ENCODE measurements at regions not wholly inside any gene's neighbourhood (a gene's known extent, or its start where the extent isn't known, plus 50 kb on each side); places are given as distances from the start of the nearest gene placed in this dataset.

GRCh38 chr14:22233377-22233776 is 355.6 kb downstream of the DAD1 start:
- no TSS peak for BruUV-seq (replicated peaks)
- SMC1A ChIA-PET (ENCODE audit: uncharacterized antibody, unreplicated experiment): no interaction called here
- no peak overlapping the region for H2AFZ ChIP-seq (ENCODE audit: control insufficient read depth, low read depth, low read length)
- H4K20me1 ChIP-seq (ENCODE audit: control insufficient read depth, insufficient read depth): no peaks in the 10 kb centered on the region
- no peaks in the 10 kb centered on the region for H3K27me3 ChIP-seq (replicated peaks in 1 of 2; ENCODE audit: control insufficient read depth in 2 of 2, insufficient read depth in 2 of 2, low read length in 1 of 2)
- intact Hi-C loops (cut with micrococcal nuclease; ENCODE audit: unreplicated experiment) (no loop called here), in situ Hi-C loops (cut with MboI) (no loop called here)
- no peak overlapping the region for H3K9ac ChIP-seq (ENCODE audit: control insufficient read depth, insufficient read depth, low read length)
- CTCF ChIA-PET: no interaction called here
- ATAC-seq: no peak
- POLR2A ChIA-PET: no interaction called here
- H3K4me2 ChIP-seq (ENCODE audit: control insufficient read depth, insufficient read depth): no peak overlapping the region
- no peaks in the 10 kb centered on the region; the same call in 2 of the 3 replicates for H3K9me3 ChIP-seq (replicated peaks; ENCODE audit: control insufficient read depth, insufficient read depth, low read length)
- H3K36me3 ChIP-seq (ENCODE audit: control insufficient read depth in 2 of 2, insufficient read depth in 2 of 2, low read length in 1 of 2): no peaks in the 10 kb centered on the region
- no peaks in the 10 kb centered on the region for H3K79me2 ChIP-seq (ENCODE audit: control insufficient read depth, insufficient read depth, low read length)
- no peaks in the 10 kb centered on the region for H3K4me1 ChIP-seq (ENCODE audit: control insufficient read depth, insufficient read depth, low read length)
- H3K4me3 ChIP-seq: no peak overlapping the region
- DNase-seq (ENCODE audit: low read depth, low spot score): no peak
- no peak for FAIRE-seq
- TF ChIP-seq SMAD5 (IDR thresholded peaks at IDR 0.05; ENCODE audit: low read depth): no peak
- TF ChIP-seq EZH2 (IDR thresholded peaks at IDR 0.05; ENCODE audit: borderline replicate concordance, control insufficient read depth, low read depth, low read length): no peak
- TF ChIP-seq PAX8 (IDR thresholded peaks at IDR 0.05): no peak
- TF ChIP-seq CHD4 (IDR thresholded peaks at IDR 0.05): no peak
- TF ChIP-seq ZNF384 (IDR thresholded peaks at IDR 0.05; ENCODE audit: borderline replicate concordance, low read depth, low read length): no peak
- no peak for TF ChIP-seq SPI1 (IDR thresholded peaks at IDR 0.05; ENCODE audit: borderline replicate concordance, insufficient read depth, low read depth, low read length)
- no peak for TF ChIP-seq NFIC (IDR thresholded peaks at IDR 0.05; ENCODE audit: low read depth, low read length)
- TF ChIP-seq E2F8 (IDR thresholded peaks at IDR 0.05; ENCODE audit: low read depth, partially characterized antibody): no peak
- no peak for TF ChIP-seq LARP7 (IDR thresholded peaks at IDR 0.05)
- TF ChIP-seq RUNX3 (IDR thresholded peaks at IDR 0.05; ENCODE audit: low read length): no peak
- TF ChIP-seq SIN3A (IDR thresholded peaks at IDR 0.05; ENCODE audit: low read depth, low read length): no peak
- no peak for TF ChIP-seq ZNF622 (IDR thresholded peaks at IDR 0.05)
- no peak for TF ChIP-seq CBX5 (IDR thresholded peaks at IDR 0.05; ENCODE audit: low read depth)
- TF ChIP-seq ESRRA (IDR thresholded peaks at IDR 0.05; ENCODE audit: low read length): no peak
- TF ChIP-seq BCLAF1 (IDR thresholded peaks at IDR 0.05): no peak
- TF ChIP-seq GABPA (IDR thresholded peaks at IDR 0.05; ENCODE audit: low read depth): no peak
- TF ChIP-seq POLR2AphosphoS2 (IDR thresholded peaks at IDR 0.05; ENCODE audit: low read depth, low read length): no peak
- TF ChIP-seq NFYA (IDR thresholded peaks at IDR 0.05; ENCODE audit: borderline replicate concordance, low read depth, low read length): no peak
- no peak overlapping the region for H3K27ac ChIP-seq (ENCODE audit: control insufficient read depth, insufficient read depth)
- RAD21 ChIA-PET (ENCODE audit: unreplicated experiment): no interaction called here
